SJSA1 (cell line): ENCODE measurements at regions not wholly inside any gene's neighbourhood (a gene's known extent, or its start where the extent isn't known, plus 50 kb on each side); places are given as distances from the start of the nearest gene placed in this dataset.

ENCODE experiments used
- DNase-seq, 2 experiments: peaks; one replicate each; pipeline ENCODE4 v3.0.0-alpha.2; 2015 to 2020; ENCODE audit warnings: low spot score in 2 of 2, low read depth in 1 of 2
- H3K27ac ChIP-seq: fragments of 250-450 bp; sonication (Bioruptor Pico); 2 replicates; pipeline ENCODE4 v1.5.1; 2020; ENCODE audit warnings: mild to moderate bottlenecking, moderate library complexity
- H3K27me3 ChIP-seq: fragments of 250-450 bp; sonication (Bioruptor Pico); replicated peaks from 2 replicates; pipeline ENCODE4 v1.5.1; 2020; ENCODE audit warnings: mild to moderate bottlenecking, moderate library complexity
- H3K36me3 ChIP-seq: fragments of 250-450 bp; sonication (Bioruptor Pico); 2 replicates; pipeline ENCODE4 v1.5.1; 2020; ENCODE audit warnings: mild to moderate bottlenecking
- H3K4me1 ChIP-seq: fragments of 250-450 bp; sonication (Bioruptor Pico); replicated peaks from 2 replicates; pipeline ENCODE4 v1.6.1; 2021; ENCODE audit warnings: mild to moderate bottlenecking
- H3K4me3 ChIP-seq: fragments of 250-450 bp; sonication (Bioruptor Pico); 2 replicates; pipeline ENCODE4 v1.5.1; 2020; ENCODE audit warnings: mild to moderate bottlenecking
- H3K9me3 ChIP-seq: fragments of 250-450 bp; sonication (Bioruptor Pico); replicated peaks from 2 replicates; pipeline ENCODE4 v1.5.1; 2020; ENCODE audit warnings: mild to moderate bottlenecking

DNA sequence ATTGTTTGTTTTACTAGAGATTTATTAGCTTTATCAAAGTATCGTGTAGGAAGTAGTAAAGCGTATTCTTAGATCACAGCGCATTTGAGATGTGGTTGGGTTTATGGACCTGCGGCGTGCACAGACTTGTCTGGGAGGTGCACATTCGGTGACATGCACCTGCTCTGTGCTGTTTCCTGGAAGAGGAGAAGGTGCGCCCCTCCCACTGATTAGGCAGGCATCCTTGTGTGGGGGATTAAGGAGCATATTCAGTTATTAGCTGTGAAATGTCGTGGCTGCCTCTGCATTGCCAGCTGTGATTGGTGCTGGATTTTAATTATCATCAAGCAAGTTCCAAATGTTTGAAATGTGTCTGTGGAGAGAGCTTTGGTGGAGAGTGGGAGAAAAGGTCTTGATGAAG is 903.8 kb upstream of the RBFOX1 start:
- no peaks in the 10 kb centered on the region for H3K4me1 ChIP-seq
- no peaks in the 10 kb centered on the region for H3K27me3 ChIP-seq
- no peaks in the 10 kb centered on the region for H3K36me3 ChIP-seq
- no peak for DNase-seq
- no peaks in the 10 kb centered on the region; the same call in 1 of the 2 replicates for H3K9me3 ChIP-seq
- no peak overlapping the region for H3K4me3 ChIP-seq
- no peak overlapping the region for H3K27ac ChIP-seq

- no peak for DNase-seq
- no peaks in the 10 kb centered on the region for H3K27me3 ChIP-seq
- no peak overlapping the region for H3K27ac ChIP-seq
- no peaks in the 10 kb centered on the region for H3K36me3 ChIP-seq
- H3K4me1 ChIP-seq, result no peaks in the 10 kb centered on the region
- H3K9me3 ChIP-seq, result no peaks in the 10 kb centered on the region
- H3K4me3 ChIP-seq, result no peak overlapping the region
These were observed 905.0 kb upstream of the RBFOX1 start for GRCh38 chr16:6427621-6428020.

- Histone ChIP-seq H3K27ac (no peak overlapping the region), H3K36me3 (no peaks in the 10 kb centered on the region), H3K27me3 (no peaks in the 10 kb centered on the region), H3K4me1 (no peaks in the 10 kb centered on the region), H3K9me3 (0 out of 2 replicates have a peak, but pooled peaks cover 3% of the 10 kb centered on the region), H3K4me3 (no peak overlapping the region)
- DNase-seq, result no peak
These were observed 925.0 kb upstream of the RBFOX1 start for GRCh38 chr16:6407596-6407995.

GRCh38 chr16:6406028-6406427 is 926.6 kb upstream of the RBFOX1 start:
- no peaks in the 10 kb centered on the region for H3K4me1 ChIP-seq
- no peaks in the 10 kb centered on the region for H3K27me3 ChIP-seq
- H3K36me3 ChIP-seq, result no peaks in the 10 kb centered on the region
- 0 out of 2 replicates have a peak, but pooled peaks cover 3% of the 10 kb centered on the region for H3K9me3 ChIP-seq
- no peak overlapping the region for H3K4me3 ChIP-seq
- DNase-seq, result no peak
- no peak overlapping the region for H3K27ac ChIP-seq

DNA sequence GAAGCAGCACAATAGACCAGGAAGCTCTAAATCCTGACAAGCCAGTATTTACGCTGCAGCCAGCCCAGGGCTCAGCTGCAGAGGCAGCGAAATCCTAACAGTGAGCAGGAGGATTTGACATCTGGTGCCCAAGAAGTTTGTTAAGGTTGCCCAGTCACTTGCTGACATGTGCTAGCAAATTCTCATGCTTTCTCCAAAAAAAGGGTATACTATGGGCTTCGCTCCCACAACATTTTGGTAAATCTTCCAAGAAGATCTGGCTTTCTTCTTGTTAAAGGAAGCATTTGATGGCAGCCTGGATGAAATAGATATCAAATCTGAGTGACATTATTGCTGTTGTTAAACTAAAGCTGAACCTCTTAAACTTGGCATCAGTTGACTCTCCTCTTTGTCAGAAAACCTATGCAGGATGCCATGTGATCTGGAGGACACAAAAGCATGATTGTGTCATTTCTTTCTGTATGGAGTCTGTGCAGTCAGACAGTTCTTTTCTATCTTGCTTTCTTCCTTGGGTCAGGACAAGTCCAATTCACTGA is 949.7 kb upstream of the RBFOX1 start:
- DNase-seq, result no peak
- Histone ChIP-seq H3K9me3 (no peaks in the 10 kb centered on the region; the same call in 1 of the 2 replicates), H3K4me3 (no peak overlapping the region), H3K27me3 (no peaks in the 10 kb centered on the region), H3K36me3 (no peaks in the 10 kb centered on the region), H3K4me1 (no peaks in the 10 kb centered on the region), H3K27ac (no peak overlapping the region)

GRCh38 chr16:6381896-6382295 is 950.7 kb upstream of the RBFOX1 start:
- DNase-seq, result no peak
- no peak overlapping the region for H3K4me3 ChIP-seq

DNA sequence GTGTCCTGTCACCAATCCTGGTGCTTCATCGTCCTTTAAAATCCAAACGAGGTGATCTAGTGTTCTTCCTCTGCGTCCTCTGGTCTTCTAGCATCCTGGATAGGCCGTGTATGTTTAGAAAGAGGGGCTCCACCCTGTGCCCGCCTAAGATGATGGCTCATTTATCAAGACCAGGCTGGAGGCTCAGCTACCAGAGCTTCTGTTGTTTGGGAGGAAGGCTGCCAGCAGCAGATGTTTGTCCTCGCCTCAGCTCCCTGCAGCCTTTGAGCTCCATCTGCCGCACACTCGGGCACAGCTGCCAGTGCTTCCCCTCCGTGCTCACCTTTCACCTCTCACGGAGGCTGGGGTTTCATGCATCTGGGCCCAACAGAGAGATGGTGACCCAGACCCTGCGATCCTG is 954.7 kb upstream of the RBFOX1 start:
- Histone ChIP-seq H3K27ac (no peak overlapping the region), H3K4me1 (no peaks in the 10 kb centered on the region), H3K9me3 (no peaks in the 10 kb centered on the region), H3K27me3 (no peaks in the 10 kb centered on the region), H3K36me3 (no peaks in the 10 kb centered on the region), H3K4me3 (no peak overlapping the region)
- no peak for DNase-seq

More at GRCh38 chr16:6381896-6382295, 950.7 kb upstream of the RBFOX1 start:
- Histone ChIP-seq H3K27me3 (no peaks in the 10 kb centered on the region), H3K36me3 (no peaks in the 10 kb centered on the region), H3K9me3 (no peaks in the 10 kb centered on the region; the same call in 1 of the 2 replicates), H3K27ac (no peak overlapping the region), H3K4me1 (no peaks in the 10 kb centered on the region)

GRCh38 chr16:6375465-6376075 is 957.1 kb upstream of the RBFOX1 start:
- no peaks in the 10 kb centered on the region for H3K27me3 ChIP-seq
- H3K36me3 ChIP-seq, result no peaks in the 10 kb centered on the region
- H3K27ac ChIP-seq, result no peak overlapping the region
- DNase-seq, result no peak
- H3K4me3 ChIP-seq, result no peak overlapping the region
- H3K4me1 ChIP-seq, result no peaks in the 10 kb centered on the region
- no peaks in the 10 kb centered on the region for H3K9me3 ChIP-seq

- no peak for DNase-seq
- H3K4me3 ChIP-seq, result no peak overlapping the region
- no peaks in the 10 kb centered on the region for H3K36me3 ChIP-seq
- no peaks in the 10 kb centered on the region for H3K27me3 ChIP-seq
- H3K9me3 ChIP-seq, result no peaks in the 10 kb centered on the region
- H3K4me1 ChIP-seq, result no peaks in the 10 kb centered on the region
- H3K27ac ChIP-seq, result no peak overlapping the region
These were observed 957.8 kb upstream of the RBFOX1 start for GRCh38 chr16:6374821-6375220.

GRCh38 chr16:6364846-6365245 is 967.8 kb upstream of the RBFOX1 start:
- no peak overlapping the region for H3K27ac ChIP-seq
- H3K4me1 ChIP-seq, result no peaks in the 10 kb centered on the region
- no peaks in the 10 kb centered on the region for H3K36me3 ChIP-seq
- H3K9me3 ChIP-seq, result no peaks in the 10 kb centered on the region
- DNase-seq, result no peak
- no peaks in the 10 kb centered on the region for H3K27me3 ChIP-seq
- no peak overlapping the region for H3K4me3 ChIP-seq

- H3K9me3 ChIP-seq, result no peaks in the 10 kb centered on the region
These were observed 968.6 kb upstream of the RBFOX1 start for GRCh38 chr16:6363896-6364607.

DNA sequence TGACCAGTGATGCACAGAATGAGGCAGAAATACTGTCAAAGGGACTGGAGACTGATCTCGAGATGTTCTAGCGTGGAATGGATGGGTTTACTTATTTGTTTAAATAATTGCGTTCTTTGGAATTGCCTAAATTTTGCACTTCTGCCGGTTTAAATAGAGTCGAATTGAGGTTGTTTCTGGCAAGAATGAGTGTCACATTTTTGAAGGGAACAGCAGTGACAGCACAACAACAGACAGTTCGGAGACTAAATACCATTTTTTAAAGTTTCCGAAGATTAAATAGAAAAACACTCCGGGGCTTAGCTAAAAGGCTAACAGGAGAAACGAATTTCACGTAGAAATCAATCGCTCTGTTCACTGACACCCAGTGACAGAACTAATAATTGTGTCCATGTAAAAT is 969.2 kb upstream of the RBFOX1 start:
- Histone ChIP-seq H3K27me3 (no peaks in the 10 kb centered on the region), H3K27ac (no peak overlapping the region), H3K4me3 (no peak overlapping the region), H3K9me3 (no peaks in the 10 kb centered on the region), H3K4me1 (no peaks in the 10 kb centered on the region), H3K36me3 (no peaks in the 10 kb centered on the region)
- DNase-seq, result no peak

More at GRCh38 chr16:6363896-6364607, 968.6 kb upstream of the RBFOX1 start:
- Histone ChIP-seq H3K27ac (no peak overlapping the region), H3K4me3 (no peak overlapping the region), H3K27me3 (no peaks in the 10 kb centered on the region), H3K36me3 (no peaks in the 10 kb centered on the region), H3K4me1 (no peaks in the 10 kb centered on the region)
- DNase-seq, result no peak

DNA sequence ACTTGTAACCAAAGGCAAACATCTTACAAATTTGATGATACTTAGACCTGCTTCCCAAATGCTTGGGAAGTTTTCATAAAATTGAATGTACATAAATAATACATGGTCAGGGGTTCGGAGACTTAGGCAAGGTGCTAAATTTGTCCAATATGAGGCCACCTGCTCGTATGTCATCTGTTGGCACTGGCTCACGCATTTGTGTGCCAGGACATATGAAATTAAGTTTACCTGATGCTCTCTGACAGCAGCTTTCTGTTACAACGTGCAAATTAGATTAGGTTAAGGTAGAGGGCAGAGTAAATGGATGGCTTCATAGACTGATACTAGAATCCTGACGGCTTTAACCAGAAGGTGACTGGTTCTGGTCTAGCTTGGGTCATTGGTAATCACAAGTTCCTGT is 970.3 kb upstream of the RBFOX1 start:
- Histone ChIP-seq H3K4me1 (no peaks in the 10 kb centered on the region), H3K27ac (no peak overlapping the region), H3K36me3 (no peaks in the 10 kb centered on the region), H3K27me3 (no peaks in the 10 kb centered on the region), H3K9me3 (no peaks in the 10 kb centered on the region), H3K4me3 (no peak overlapping the region)
- no peak for DNase-seq

DNA sequence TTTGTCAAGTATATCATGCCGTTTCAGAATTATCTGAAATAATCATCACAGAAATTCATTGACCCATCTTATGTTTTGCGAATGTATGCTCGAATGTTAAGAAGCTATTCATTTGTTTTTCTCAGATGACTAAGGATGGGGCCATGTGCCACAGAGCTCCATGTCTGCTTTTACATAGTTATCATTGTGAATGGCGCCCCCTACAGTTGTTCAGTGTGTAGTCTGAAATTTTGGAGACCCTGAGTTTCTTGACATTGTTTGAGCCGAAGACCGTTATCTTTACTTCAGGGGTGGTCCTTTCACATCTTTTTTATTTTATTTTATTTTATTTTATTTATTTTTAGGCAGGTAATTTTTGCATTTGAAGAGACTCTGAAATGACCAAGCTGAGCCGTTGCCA is 972.0 kb upstream of the RBFOX1 start:
- DNase-seq, result no peak
- no peak overlapping the region for H3K27ac ChIP-seq
- H3K9me3 ChIP-seq, result no peaks in the 10 kb centered on the region
- no peaks in the 10 kb centered on the region for H3K4me1 ChIP-seq
- no peaks in the 10 kb centered on the region for H3K27me3 ChIP-seq
- H3K4me3 ChIP-seq, result no peak overlapping the region
- no peaks in the 10 kb centered on the region for H3K36me3 ChIP-seq
